GM12878 (cell line): ENCODE measurements at regions not wholly inside any gene's neighbourhood (a gene's known extent, or its start where the extent isn't known, plus 50 kb on each side); places are given as distances from the start of the nearest gene placed in this dataset.

Source experiments
- ATAC-seq: fragments of 200-7000 bp; cut with Tn5 transposase; 3 replicates; pipeline ENCODE4 v1.9.1; 2020; ENCODE audit warnings: mild to moderate bottlenecking, moderate library complexity
- BruUV-seq: library from RNA; stranded (reverse); fragments of 400-500 nt; replicated peaks from 2 replicates; lab custom pipeline; 2021; lab: Mats Ljungman, UMichigan
- CTCF ChIA-PET: fragments of 300-600 bp; sonication (Branson Sonifier 250); formaldehyde crosslinking; extraction: SDS; loops from one replicate; lab custom pipeline; 2021; ENCODE audit warnings: inconsistent platforms; lab: Yijun Ruan, JAX
- POLR2A ChIA-PET: fragments of 350-600 bp; formaldehyde crosslinking; extraction: SDS; loops from one replicate; lab custom pipeline; 2021; ENCODE audit warnings: inconsistent platforms; lab: Charles Lee
- RAD21 ChIA-PET: fragments of 300-600 bp; sonication (Branson Sonifier 250); formaldehyde crosslinking; loops from one replicate; lab custom pipeline; 2023; ENCODE audit warnings: antibody characterized with exemption; ENCODE audit not compliant: unreplicated experiment; lab: Charles Lee
- SMC1A ChIA-PET: fragments of 300-600 bp; sonication (Branson Sonifier 250); formaldehyde crosslinking; loops from one replicate; lab custom pipeline; 2023; ENCODE audit not compliant: unreplicated experiment, uncharacterized antibody; lab: Charles Lee
- DNase-seq: peaks from one replicate; pipeline ENCODE4 v3.0.0-alpha.2; 2011; ENCODE audit warnings: low read depth, low spot score
- FAIRE-seq: peaks from 3 replicates; lab custom pipeline; 2011; peaks lifted over from hg19 to GRCh38; lab: Jason Lieb, UNC
- H2AFZ ChIP-seq: 2 replicates; pipeline ENCODE4 v1.6.0; 2011; ENCODE audit warnings: low read depth, low read length, control low read depth; ENCODE audit not compliant: control insufficient read depth
- H3K27ac ChIP-seq: 2 replicates; pipeline ENCODE4 v1.5.1; 2011; ENCODE audit warnings: control low read depth; ENCODE audit not compliant: control insufficient read depth, insufficient read depth
- H3K27me3 ChIP-seq, 2 experiments: replicated peaks in 1 of 2; 2 replicates each; pipeline versions ENCODE4 v1.6.0 to v1.6.1; 2011; ENCODE audit warnings: low read length in 1 of 2; ENCODE audit not compliant: control insufficient read depth in 2 of 2, insufficient read depth in 2 of 2
- H3K36me3 ChIP-seq, 2 experiments: 2 replicates each; pipeline ENCODE4 v1.5.1; 2011; ENCODE audit warnings: low read length in 1 of 2; ENCODE audit not compliant: control insufficient read depth in 2 of 2, insufficient read depth in 2 of 2
- H3K4me1 ChIP-seq: 2 replicates; pipeline ENCODE4 v1.6.1; 2011; ENCODE audit warnings: mild to moderate bottlenecking, low read length, moderate library complexity, mixed read lengths; ENCODE audit not compliant: control insufficient read depth, insufficient read depth
- H3K4me2 ChIP-seq: 2 replicates; pipeline ENCODE4 v1.6.0; 2011; ENCODE audit warnings: control low read depth; ENCODE audit not compliant: control insufficient read depth, insufficient read depth
- H3K4me3 ChIP-seq: fragments of 200-600 bp; sonication (generic); 2 replicates; pipeline ENCODE4 v1.5.1; 2016
- H3K79me2 ChIP-seq: 2 replicates; pipeline ENCODE4 v1.6.0; 2011; ENCODE audit warnings: low read length; ENCODE audit not compliant: control insufficient read depth, insufficient read depth
- H3K9ac ChIP-seq: 2 replicates; pipeline ENCODE4 v1.8.0; 2011; ENCODE audit warnings: low read length, control low read depth, mixed read lengths; ENCODE audit not compliant: control insufficient read depth, insufficient read depth
- H3K9me3 ChIP-seq: replicated peaks from 3 replicates; pipeline ENCODE4 v1.5.1; 2011; ENCODE audit warnings: mild to moderate bottlenecking, low read length; ENCODE audit not compliant: control insufficient read depth, insufficient read depth
- H4K20me1 ChIP-seq: 2 replicates; pipeline ENCODE4 v1.6.0; 2011; ENCODE audit not compliant: control insufficient read depth, insufficient read depth
- BHLHE40 ChIP-seq, 2 experiments: fragments of 450-650 bp in 1 of 2; IDR thresholded peaks; 2 replicates each; pipeline ENCODE4 v1.6.1; 2011 to 2017; ENCODE audit warnings: low read depth in 2 of 2, borderline replicate concordance in 1 of 2, improper control_type of control experiment in 1 of 2, low read length in 1 of 2, mild to moderate bottlenecking in 1 of 2
- CBX5 ChIP-seq: sonication (generic); IDR thresholded peaks from 2 replicates; pipeline ENCODE4 v1.6.1; 2016; ENCODE audit warnings: low read depth, moderate library complexity, mild to moderate bottlenecking, inconsistent platforms
- CEBPB ChIP-seq, 2 experiments: fragments of 150-350 bp in 1 of 2; IDR thresholded peaks; 2 replicates each; pipeline ENCODE4 v1.6.1; 2012 to 2014; ENCODE audit warnings: low read depth in 2 of 2, low read length in 2 of 2, borderline replicate concordance in 1 of 2, inconsistent platforms in 1 of 2
- DPF2 ChIP-seq: fragments of 450-650 bp; IDR thresholded peaks from 2 replicates; pipeline ENCODE4 v1.6.1; 2017; ENCODE audit warnings: mild to moderate bottlenecking
- ESRRA ChIP-seq: IDR thresholded peaks from 2 replicates; pipeline ENCODE4 v1.6.1; 2012; ENCODE audit warnings: mild to moderate bottlenecking, low read length, improper control_type of control experiment
- HDGF ChIP-seq: fragments of 450-650 bp; IDR thresholded peaks from 2 replicates; pipeline ENCODE4 v1.6.1; 2016; ENCODE audit warnings: antibody characterized with exemption
- IRF5 ChIP-seq: fragments of 450-650 bp; IDR thresholded peaks from 2 replicates; pipeline ENCODE4 v1.6.1; 2017; ENCODE audit warnings: borderline replicate concordance
- KLF5 ChIP-seq: fragments of 450-650 bp; IDR thresholded peaks from 2 replicates; pipeline ENCODE4 v1.6.1; 2014; ENCODE audit warnings: mild to moderate bottlenecking; ENCODE audit not compliant: partially characterized antibody
- NFYA ChIP-seq: IDR thresholded peaks from 2 replicates; pipeline ENCODE4 v1.6.1; 2011; ENCODE audit warnings: low read depth, mild to moderate bottlenecking, low read length, improper control_type of control experiment, borderline replicate concordance
- REST ChIP-seq: IDR thresholded peaks from 2 replicates; pipeline ENCODE4 v1.6.1; 2012; ENCODE audit warnings: mild to moderate bottlenecking, low read depth, low read length
- SMAD1 ChIP-seq: fragments of 450-650 bp; IDR thresholded peaks from 2 replicates; pipeline ENCODE4 v1.6.1; 2018; ENCODE audit warnings: mild to moderate bottlenecking, low read depth; ENCODE audit not compliant: partially characterized antibody
- SP1 ChIP-seq: IDR thresholded peaks from one replicate; pipeline ENCODE4 v1.6.1; 2011; ENCODE audit warnings: low read depth, low read length
- STAT1 ChIP-seq: fragments of 450-650 bp; conservative IDR thresholded peaks from 2 replicates; pipeline ENCODE4 v1.6.1; 2014; ENCODE audit warnings: antibody characterized with exemption, mild to moderate bottlenecking
- ZNF24 ChIP-seq: fragments of 450-650 bp; IDR thresholded peaks from 2 replicates; pipeline ENCODE4 v1.6.1; 2017; ENCODE audit warnings: antibody characterized with exemption, mild to moderate bottlenecking
- WGBS: methylation state at CpG from one replicate; pipeline ENCODE4 v1.1.6; 2016; ENCODE audit warnings: low lambda C conversion rate; ENCODE audit not compliant: insufficient replicate concordance, insufficient coverage; ENCODE audit errors: missing lambda C conversion rate; 5-methylcytosine and 5-hydroxymethylcytosine counted together
- in situ Hi-C: fragments of 300-500 bp; cut with MboI; formaldehyde crosslinking; loops from 9 replicates; pipeline ENCODE4 v1.14.3; 2018; ENCODE audit warnings: mixed read lengths
- intact Hi-C: fragments of 100-400 bp; cut with micrococcal nuclease; formaldehyde crosslinking; loops from one replicate; pipeline ENCODE4 v1.14.2; 2022; ENCODE audit not compliant: unreplicated experiment
- TF ChIP-seq, protein P1 (sequence below): IDR thresholded peaks from 2 replicates; pipeline ENCODE4 v1.6.1; 2011; ENCODE audit warnings: low read depth, mild to moderate bottlenecking, low read length, moderate library complexity, borderline replicate concordance; ENCODE audit errors: extremely low read depth

- Histone ChIP-seq H3K4me3 (no peak overlapping the region), H3K79me2 (no peaks in the 10 kb centered on the region), H3K27me3 (no peaks in the 10 kb centered on the region), H3K27ac (no peak overlapping the region), H2AFZ (no peak overlapping the region), H3K9me3 (no peaks in the 10 kb centered on the region), H3K36me3 (no peaks in the 10 kb centered on the region), H3K4me2 (no peak overlapping the region), H3K4me1 (no peaks in the 10 kb centered on the region), H4K20me1 (no peaks in the 10 kb centered on the region), H3K9ac (no peak overlapping the region)
- DNase-seq: no peak
- no TSS peak for BruUV-seq
- TF ChIP-seq IRF5: no peak
- TF ChIP-seq SMAD1: no peak
- TF ChIP-seq ESRRA: no peak
- TF ChIP-seq REST: no peak
- no peak for TF ChIP-seq KLF5
- no peak for TF ChIP-seq DPF2
- TF ChIP-seq NFYA: no peak
- TF ChIP-seq SP1: no peak
- no peak for TF ChIP-seq BHLHE40 (IDR thresholded peaks at IDR 0.05; ENCODE audit: borderline replicate concordance in 1 of 2, low read depth in 2 of 2, low read length in 1 of 2)
- TF ChIP-seq ZNF24: no peak
- no peak for TF ChIP-seq HDGF
- TF ChIP-seq, protein P1, sequence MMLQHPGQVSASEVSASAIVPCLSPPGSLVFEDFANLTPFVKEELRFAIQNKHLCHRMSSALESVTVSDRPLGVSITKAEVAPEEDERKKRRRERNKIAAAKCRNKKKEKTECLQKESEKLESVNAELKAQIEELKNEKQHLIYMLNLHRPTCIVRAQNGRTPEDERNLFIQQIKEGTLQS: no peak
- no peak for TF ChIP-seq CBX5
- TF ChIP-seq CEBPB (IDR thresholded peaks at IDR 0.05; ENCODE audit: borderline replicate concordance in 1 of 2, low read depth in 2 of 2, low read length in 2 of 2): no peak
- TF ChIP-seq STAT1: no peak
- WGBS: 16% methylated on average over 5 of the region's 5 CpGs
- RAD21 ChIA-PET: no interaction called here
- intact Hi-C loops (no loop called here), in situ Hi-C loops (no loop called here)
- no peak for ATAC-seq
- CTCF ChIA-PET: no interaction called here
- POLR2A ChIA-PET: no interaction called here
- FAIRE-seq: no peak
- SMC1A ChIA-PET: no interaction called here
These were observed 116.5 kb downstream of the TTC6 start for GRCh38 chr14:37711831-37712475.
